ENCODE measurements at regions not wholly inside any gene's neighbourhood (a gene's known extent, or its start where the extent isn't known, plus 50 kb on each side); places are given as distances from the start of the nearest gene placed in this dataset.

- no peak overlapping the region for H3K4me3 ChIP-seq (ENCODE audit: low read depth, low read length)
- DNase-seq (ENCODE audit: low read depth): no peak
- TF ChIP-seq, protein P1, sequence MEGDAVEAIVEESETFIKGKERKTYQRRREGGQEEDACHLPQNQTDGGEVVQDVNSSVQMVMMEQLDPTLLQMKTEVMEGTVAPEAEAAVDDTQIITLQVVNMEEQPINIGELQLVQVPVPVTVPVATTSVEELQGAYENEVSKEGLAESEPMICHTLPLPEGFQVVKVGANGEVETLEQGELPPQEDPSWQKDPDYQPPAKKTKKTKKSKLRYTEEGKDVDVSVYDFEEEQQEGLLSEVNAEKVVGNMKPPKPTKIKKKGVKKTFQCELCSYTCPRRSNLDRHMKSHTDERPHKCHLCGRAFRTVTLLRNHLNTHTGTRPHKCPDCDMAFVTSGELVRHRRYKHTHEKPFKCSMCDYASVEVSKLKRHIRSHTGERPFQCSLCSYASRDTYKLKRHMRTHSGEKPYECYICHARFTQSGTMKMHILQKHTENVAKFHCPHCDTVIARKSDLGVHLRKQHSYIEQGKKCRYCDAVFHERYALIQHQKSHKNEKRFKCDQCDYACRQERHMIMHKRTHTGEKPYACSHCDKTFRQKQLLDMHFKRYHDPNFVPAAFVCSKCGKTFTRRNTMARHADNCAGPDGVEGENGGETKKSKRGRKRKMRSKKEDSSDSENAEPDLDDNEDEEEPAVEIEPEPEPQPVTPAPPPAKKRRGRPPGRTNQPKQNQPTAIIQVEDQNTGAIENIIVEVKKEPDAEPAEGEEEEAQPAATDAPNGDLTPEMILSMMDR (IDR thresholded peaks at IDR 0.05; ENCODE audit: control insufficient read depth, extremely low read depth, insufficient read depth): no peak
These were observed 51.3 kb downstream of the OR10H4 start for GRCh38 chr19:16000024-16000663.

GRCh38 chr19:16001481-16002312 lies 52.9 kb downstream of the OR10H4 start:
- DNase-seq (ENCODE audit: low read depth): no peak
- H3K4me3 ChIP-seq (ENCODE audit: low read depth, low read length): 0 out of 2 replicates have a peak overlapping the region, but pooled peaks have one; percentile 14
- TF ChIP-seq, protein P1 (IDR thresholded peaks at IDR 0.05; ENCODE audit: control insufficient read depth, extremely low read depth, insufficient read depth): no peak

- TF ChIP-seq, protein P1 (IDR thresholded peaks at IDR 0.05; ENCODE audit: control insufficient read depth, extremely low read depth, insufficient read depth): no peak
These were observed 53.9 kb downstream of the OR10H4 start for GRCh38 chr19:16002406-16003384.

DNA sequence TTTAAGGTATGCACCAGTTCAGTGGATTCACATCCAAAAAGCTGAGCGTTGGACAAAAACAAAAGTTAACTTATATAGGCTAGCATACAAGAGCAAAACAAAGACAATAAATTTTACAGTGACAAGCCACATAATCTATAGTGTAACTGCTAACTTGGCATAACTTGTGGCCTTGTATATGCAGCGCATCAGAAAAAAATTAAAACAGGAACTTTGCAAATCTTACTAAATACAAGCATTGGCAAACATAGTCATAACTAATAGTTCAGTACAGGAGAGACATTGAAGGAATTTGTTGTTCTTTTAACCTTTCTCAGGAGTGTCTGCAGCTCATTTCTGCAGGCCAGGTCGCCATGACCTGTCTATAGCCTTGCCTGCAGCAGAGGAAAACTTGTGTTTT lies 54.6 kb downstream of the OR10H4 start:
- H3K4me3 ChIP-seq (ENCODE audit: low read depth, low read length): no peak overlapping the region
- TF ChIP-seq, protein P1 (IDR thresholded peaks at IDR 0.05; ENCODE audit: control insufficient read depth, extremely low read depth, insufficient read depth): no peak
- DNase-seq (ENCODE audit: low read depth): no peak

More at GRCh38 chr19:16002406-16003384, 53.9 kb downstream of the OR10H4 start:
- no peak overlapping the region for H3K4me3 ChIP-seq (ENCODE audit: low read depth, low read length)
- DNase-seq (ENCODE audit: low read depth): no peak

GRCh38 chr19:16005925-16006324 lies 57.1 kb downstream of the OR10H4 start:
- DNase-seq (ENCODE audit: low read depth): no peak
- TF ChIP-seq, protein P1 (IDR thresholded peaks at IDR 0.05; ENCODE audit: control insufficient read depth, extremely low read depth, insufficient read depth): no peak
- no peak overlapping the region for H3K4me3 ChIP-seq (ENCODE audit: low read depth, low read length)

GRCh38 chr19:16012552-16012951 lies 63.7 kb upstream of the TPM4 start:
- TF ChIP-seq, protein P1 (IDR thresholded peaks at IDR 0.05; ENCODE audit: control insufficient read depth, extremely low read depth, insufficient read depth): no peak
- no peak overlapping the region for H3K4me3 ChIP-seq (ENCODE audit: low read depth, low read length)
- no peak for DNase-seq (ENCODE audit: low read depth)

All from LNCaP clone FGC (cell line).